ENCODE measurements at regions not wholly inside any gene's neighbourhood (a gene's known extent, or its start where the extent isn't known, plus 50 kb on each side); places are given as distances from the start of the nearest gene placed in this dataset.

DNA sequence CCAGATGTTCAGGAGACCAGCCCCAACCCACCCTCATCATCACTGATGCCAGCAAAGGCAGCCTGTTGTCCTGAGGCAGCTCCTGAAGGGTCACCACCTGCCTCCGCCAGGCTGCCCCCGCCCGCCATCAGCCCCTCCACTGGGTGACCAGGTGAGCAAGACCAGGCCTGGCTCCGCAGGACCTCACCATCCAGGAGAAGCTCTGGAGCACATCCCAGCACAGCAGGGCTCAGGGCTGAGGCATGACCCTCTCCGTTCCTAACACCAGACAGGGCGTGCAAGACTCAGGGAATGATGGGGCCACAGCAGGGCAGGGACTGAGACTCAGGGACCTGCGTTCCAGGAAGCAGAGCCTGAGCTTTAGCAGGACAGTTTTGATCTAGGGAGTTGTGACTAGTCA is 218.8 kb upstream of the RAB6C start:
- ChIA-PET POLR2A (no interaction called here), CTCF (ENCODE audit: low intra/inter-chr PET ratio, low total read pairs) (no interaction called here)
- no peak overlapping the region for H2AFZ ChIP-seq (ENCODE audit: low read length)
- intact Hi-C loops (cut with micrococcal nuclease; ENCODE audit: unreplicated experiment) (no loop called here), in situ Hi-C loops (cut with HindIII; ENCODE audit: extremely low pct_ligation_motif_present, low pct_unique_long_range_greater_than_20kb) (no loop called here)
- no peaks in the 10 kb centered on the region for H3K36me3 ChIP-seq (replicated peaks in 1 of 2; ENCODE audit: control insufficient read depth in 1 of 2, insufficient read depth in 2 of 2, low read length in 2 of 2)
- no peak overlapping the region for H3K4me2 ChIP-seq (ENCODE audit: low read depth, low read length)
- no peaks in the 10 kb centered on the region for H3K79me2 ChIP-seq (ENCODE audit: insufficient read depth, low read length)
- no peak overlapping the region for H3K4me3 ChIP-seq (replicated peaks in 1 of 3; ENCODE audit: insufficient read depth in 1 of 3, low read depth in 2 of 3, low read length in 3 of 3)
- H4K20me1 ChIP-seq (ENCODE audit: insufficient read depth, low read length), result no peaks in the 10 kb centered on the region
- no peak for TF ChIP-seq TCF7L2 (IDR thresholded peaks at IDR 0.05; ENCODE audit: low read depth, low read length)
- TF ChIP-seq GATA4 (IDR thresholded peaks at IDR 0.05; ENCODE audit: borderline replicate concordance, low read depth), result no peak
- no peak for TF ChIP-seq ZNF598 (CRISPR knock-in tag; IDR thresholded peaks at IDR 0.05; ENCODE audit: borderline replicate concordance)
- no peak for TF ChIP-seq HES4 (CRISPR knock-in tag; IDR thresholded peaks at IDR 0.05; ENCODE audit: borderline replicate concordance)
- TF ChIP-seq ARNT (IDR thresholded peaks at IDR 0.05), result no peak
- no peak for TF ChIP-seq ZFYVE20 (CRISPR knock-in tag; IDR thresholded peaks at IDR 0.05; ENCODE audit: borderline replicate concordance, low read depth)
- BruUV-seq (replicated peaks), result no TSS peak
- no peak for ATAC-seq
- peaks cover 5 to 39% of the 10 kb centered on the region in 2 experiments; a peak in 4 of 5 replicates for H3K27me3 ChIP-seq (ENCODE audit: control insufficient read depth in 1 of 2, insufficient read depth in 2 of 2, low read length in 2 of 2)
- no peak overlapping the region for H3K27ac ChIP-seq (ENCODE audit: extremely low read length, insufficient read depth, low read length)
- H3K9me3 ChIP-seq (ENCODE audit: low read length), result no peaks in the 10 kb centered on the region
- FAIRE-seq, result no peak
- H3K9ac ChIP-seq (ENCODE audit: insufficient read depth, low read depth, low read length), result no peak overlapping the region
- DNase-seq (ENCODE audit: low spot score), result no peak
- 56% methylated on average over 6 of the region's 7 CpGs for WGBS (ENCODE audit: low lambda C conversion rate)
- H3K4me1 ChIP-seq (ENCODE audit: insufficient read depth, low read length), result no peaks in the 10 kb centered on the region

DNA sequence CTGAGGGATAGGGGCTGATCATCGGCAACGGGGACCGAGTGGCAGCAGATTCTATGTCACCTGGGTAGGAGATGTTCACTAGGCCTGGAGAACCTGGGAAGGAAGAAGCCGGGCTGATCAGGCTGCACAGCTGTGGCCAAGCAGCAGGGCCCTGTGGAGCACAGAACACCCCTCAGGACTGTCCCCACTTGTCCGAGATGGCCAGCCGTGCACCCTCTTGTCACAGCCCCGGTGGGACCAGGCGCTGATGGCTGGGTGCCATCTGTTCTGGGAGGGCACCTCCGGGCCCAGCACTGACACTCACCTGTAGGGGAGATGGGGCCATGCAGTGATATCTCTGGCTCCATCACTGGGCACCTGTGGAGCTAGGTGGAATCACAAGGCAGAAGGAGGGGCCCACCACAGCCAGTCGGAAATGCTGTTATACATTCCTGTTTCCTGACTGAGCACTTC is 217.9 kb upstream of the RAB6C start:
- Histone ChIP-seq H4K20me1 (ENCODE audit: insufficient read depth, low read length) (no peaks in the 10 kb centered on the region; the same call in 1 of the 2 replicates), H3K79me2 (ENCODE audit: insufficient read depth, low read length) (no peaks in the 10 kb centered on the region), H3K9me3 (ENCODE audit: low read length) (no peaks in the 10 kb centered on the region), H3K4me3 (replicated peaks in 1 of 3; ENCODE audit: insufficient read depth in 1 of 3, low read depth in 2 of 3, low read length in 3 of 3) (no peak overlapping the region), H3K9ac (ENCODE audit: insufficient read depth, low read depth, low read length) (no peak overlapping the region), H3K4me1 (ENCODE audit: insufficient read depth, low read length) (no peaks in the 10 kb centered on the region), H3K36me3 (replicated peaks in 1 of 2; ENCODE audit: control insufficient read depth in 1 of 2, insufficient read depth in 2 of 2, low read length in 2 of 2) (no peaks in the 10 kb centered on the region), H3K4me2 (ENCODE audit: low read depth, low read length) (no peak overlapping the region), H3K27me3 (ENCODE audit: control insufficient read depth in 1 of 2, insufficient read depth in 2 of 2, low read length in 2 of 2) (peaks cover 5 to 39% of the 10 kb centered on the region in 2 experiments; a peak in 4 of 5 replicates), H3K27ac (ENCODE audit: extremely low read length, insufficient read depth, low read length) (no peak overlapping the region), H2AFZ (ENCODE audit: low read length) (no peak overlapping the region)
- CTCF ChIA-PET (ENCODE audit: low intra/inter-chr PET ratio, low total read pairs), result interaction anchor here (0.6 kb wide), 1 partner anchor 157 kb away, joined by 3 read pairs; no protein-coding TSS in a partner anchor
- POLR2A ChIA-PET, result no interaction called here
- DNase-seq (ENCODE audit: low spot score), result no peak
- no peak for TF ChIP-seq ZNF24 (IDR thresholded peaks at IDR 0.05)
- WGBS (ENCODE audit: low lambda C conversion rate), result 57% methylated on average over 4 of the region's 10 CpGs
- no TSS peak for BruUV-seq (replicated peaks)
- no peak for ATAC-seq
- in situ Hi-C loops (cut with HindIII; ENCODE audit: extremely low pct_ligation_motif_present, low pct_unique_long_range_greater_than_20kb) (no loop called here), intact Hi-C loops (cut with micrococcal nuclease; ENCODE audit: unreplicated experiment) (no loop called here)
- no peak for FAIRE-seq
